H1 (cell line): ENCODE measurements at regions not wholly inside any gene's neighbourhood (a gene's known extent, or its start where the extent isn't known, plus 50 kb on each side); places are given as distances from the start of the nearest gene placed in this dataset.
"Not testable (repeated sequence)": the region's sequence is repeated elsewhere in the genome, so short reads cannot be mapped to it uniquely, and the experiment has no call there.

Experiments
- CTCF ChIA-PET: fragments of 300-600 bp; sonication (Branson Sonifier 250); formaldehyde crosslinking; loops from one replicate; lab custom pipeline; 2021; ENCODE audit not compliant: partially characterized antibody; lab: Charles Lee
- POLR2A ChIA-PET: fragments of 300-600 bp; sonication (Branson Sonifier 250); formaldehyde crosslinking; loops from one replicate; lab custom pipeline; 2021; ENCODE audit warnings: inconsistent platforms; ENCODE audit not compliant: partially characterized antibody; lab: Charles Lee
- DNase-seq, 2 experiments: peaks; one replicate each; pipeline versions ENCODE4 v3.0.0 to v3.0.0-alpha.2; 2010 to 2022; ENCODE audit warnings: low spot score in 2 of 2, low read depth in 1 of 2, mixed read lengths in 1 of 2
- FAIRE-seq: peaks from 2 replicates; lab custom pipeline; 2011; peaks lifted over from hg19 to GRCh38; lab: Jason Lieb, UNC
- H2AFZ ChIP-seq: 2 replicates; pipeline ENCODE4 v1.8.1; 2012; ENCODE audit warnings: low read length, inconsistent platforms
- H2AK5ac ChIP-seq: 2 replicates; pipeline ENCODE4 v1.6.1; 2013; ENCODE audit warnings: low read depth, low read length
- H2BK120ac ChIP-seq: replicated peaks from 2 replicates; pipeline ENCODE3; 2013; ENCODE audit warnings: low read depth, low read length, inconsistent platforms
- H2BK12ac ChIP-seq: 2 replicates; pipeline ENCODE4 v1.6.1; 2013; ENCODE audit warnings: low read depth, low read length
- H2BK15ac ChIP-seq: 2 replicates; pipeline ENCODE4 v1.6.1; 2013; ENCODE audit warnings: low read length
- H2BK20ac ChIP-seq: 2 replicates; pipeline ENCODE4 v1.6.1; 2013; ENCODE audit warnings: low read length
- H2BK5ac ChIP-seq: 2 replicates; pipeline ENCODE4 v1.6.1; 2013; ENCODE audit warnings: low read depth, low read length
- H3K14ac ChIP-seq: 2 replicates; pipeline ENCODE4 v1.6.1; 2013; ENCODE audit warnings: inconsistent platforms; ENCODE audit not compliant: insufficient read length
- H3K18ac ChIP-seq: 2 replicates; pipeline ENCODE4 v1.6.1; 2013; ENCODE audit warnings: low read length; ENCODE audit errors: extremely low read depth
- H3K23ac ChIP-seq: 2 replicates; pipeline ENCODE4 v1.6.1; 2013; ENCODE audit warnings: inconsistent platforms; ENCODE audit not compliant: insufficient read length
- H3K23me2 ChIP-seq: 2 replicates; pipeline ENCODE4 v1.6.1; 2013; ENCODE audit warnings: low read depth, low read length
- H3K27ac ChIP-seq: 2 replicates; pipeline ENCODE4 v1.6.1; 2011; ENCODE audit warnings: low read depth, low read length, inconsistent platforms
- H3K27me3 ChIP-seq, 4 experiments: replicated peaks in 1 of 4; 1 replicate in 1 of 4; 2 replicates in 3 of 4; pipeline versions ENCODE4 v1.6.1 to v1.8.1; 2011 to 2013; ENCODE audit warnings: low read length in 3 of 4, mild to moderate bottlenecking in 3 of 4, inconsistent platforms in 2 of 4, mixed read lengths in 2 of 4, moderate library complexity in 1 of 4; ENCODE audit not compliant: control insufficient read depth in 3 of 4, insufficient read depth in 3 of 4; ENCODE audit errors: extremely low read depth in 1 of 4
- H3K36me3 ChIP-seq, 4 experiments: 2 replicates each; pipeline versions ENCODE4 v1.6.1 to v1.8.1; 2011 to 2013; ENCODE audit warnings: mild to moderate bottlenecking in 4 of 4, low read length in 3 of 4, moderate library complexity in 2 of 4, control low read depth in 1 of 4, inconsistent platforms in 1 of 4; ENCODE audit not compliant: insufficient read depth in 4 of 4, control insufficient read depth in 2 of 4
- H3K4ac ChIP-seq: replicated peaks from 2 replicates; pipeline ENCODE3; 2013; ENCODE audit warnings: low read length, low read depth, mixed read lengths, inconsistent platforms; ENCODE audit not compliant: insufficient read length
- H3K4me1 ChIP-seq, 4 experiments: replicated peaks in 1 of 4; 1 replicate in 1 of 4; 2 replicates in 3 of 4; pipeline versions ENCODE4 v1.6.1 to v1.8.1; 2011 to 2013; ENCODE audit warnings: low read length in 3 of 4, inconsistent platforms in 2 of 4, mixed read lengths in 1 of 4; ENCODE audit not compliant: insufficient read depth in 4 of 4, control insufficient read depth in 3 of 4
- H3K4me2 ChIP-seq, 2 experiments: 2 replicates each; pipeline versions ENCODE4 v1.6.1 to v1.8.1; 2011 to 2013; ENCODE audit warnings: low read depth in 2 of 2, low read length in 2 of 2, control low read depth in 1 of 2, inconsistent platforms in 1 of 2, mild to moderate bottlenecking in 1 of 2; ENCODE audit not compliant: insufficient read depth in 1 of 2
- H3K4me3 ChIP-seq, 4 experiments: fragments of 200-600, 300-600 bp in 1 of 4; sonication (generic), shearing (Covaris generic), sonication (Bioruptor Twin) in 1 of 4; 2 replicates each; pipeline versions ENCODE4 v1.5.1 to v1.8.1; 2011 to 2016; ENCODE audit warnings: low read length in 4 of 4, low read depth in 3 of 4, control low read depth in 2 of 4, inconsistent platforms in 2 of 4, mild to moderate bottlenecking in 2 of 4, mixed read lengths in 1 of 4, moderate library complexity in 1 of 4; ENCODE audit not compliant: insufficient read depth in 2 of 4; ENCODE audit errors: extremely low read depth in 1 of 4
- H3K56ac ChIP-seq: replicated peaks from 2 replicates; pipeline ENCODE3; 2013; ENCODE audit warnings: low read depth, mild to moderate bottlenecking, mixed read lengths, low read length, inconsistent platforms; ENCODE audit not compliant: insufficient read length
- H3K79me1 ChIP-seq: 2 replicates; pipeline ENCODE4 v1.6.1; 2013; ENCODE audit warnings: low read depth, low read length, control low read depth
- H3K79me2 ChIP-seq, 2 experiments: 2 replicates each; pipeline versions ENCODE4 v1.6.1 to v1.8.1; 2012 to 2013; ENCODE audit warnings: low read length in 2 of 2, mild to moderate bottlenecking in 2 of 2, inconsistent platforms in 1 of 2; ENCODE audit not compliant: insufficient read depth in 2 of 2, control insufficient read depth in 1 of 2
- H3K9ac ChIP-seq, 4 experiments: replicated peaks in 1 of 4; 1 replicate in 1 of 4; 2 replicates in 3 of 4; pipeline versions ENCODE4 v1.6.1 to v1.8.1; 2011 to 2013; ENCODE audit warnings: low read depth in 3 of 4, low read length in 3 of 4, control low read depth in 2 of 4, mild to moderate bottlenecking in 2 of 4, moderate library complexity in 2 of 4, inconsistent platforms in 1 of 4; ENCODE audit errors: extremely low read depth in 1 of 4
- H3K9me3 ChIP-seq, 2 experiments: 2 replicates each; pipeline versions ENCODE4 v1.6.1 to v1.8.1; 2012 to 2013; ENCODE audit warnings: mild to moderate bottlenecking in 2 of 2, moderate library complexity in 2 of 2, control low read depth in 1 of 2, inconsistent platforms in 1 of 2, low read depth in 1 of 2, low read length in 1 of 2, mixed read lengths in 1 of 2; ENCODE audit not compliant: insufficient read depth in 2 of 2
- H4K20me1 ChIP-seq, 2 experiments: replicated peaks in 1 of 2; 2 replicates each; pipeline versions ENCODE3 to v1.8.1; 2011 to 2013; ENCODE audit warnings: inconsistent platforms in 2 of 2, low read length in 2 of 2, mild to moderate bottlenecking in 1 of 2; ENCODE audit not compliant: insufficient read depth in 2 of 2, control insufficient read depth in 1 of 2
- H4K5ac ChIP-seq: 2 replicates; pipeline ENCODE4 v1.6.1; 2013; ENCODE audit warnings: low read length, low read depth, mixed read lengths, inconsistent platforms; ENCODE audit not compliant: insufficient read length
- H4K8ac ChIP-seq: 2 replicates; pipeline ENCODE4 v1.8.0; 2013; ENCODE audit warnings: mild to moderate bottlenecking, moderate library complexity, low read length, inconsistent platforms; ENCODE audit not compliant: insufficient read depth; ENCODE audit errors: extremely low read depth
- H4K91ac ChIP-seq: replicated peaks from 2 replicates; pipeline ENCODE3; 2013; ENCODE audit warnings: low read length, mixed read lengths, inconsistent platforms; ENCODE audit not compliant: insufficient read length
- WGBS, 2 experiments: shearing (Covaris generic) in 1 of 2; methylation state at CpG; one replicate each; pipeline versions ENCODE4 v1.1.6 to v1.1.7; 2013 to 2015; ENCODE audit warnings: low lambda C conversion rate in 2 of 2, mixed read lengths in 2 of 2, inconsistent platforms in 1 of 2, low coverage in 1 of 2, missing lambda C conversion rate in 1 of 2; ENCODE audit not compliant: insufficient replicate concordance in 2 of 2, insufficient coverage in 1 of 2, insufficient read length in 1 of 2; ENCODE audit errors: extremely low coverage in 1 of 2, missing lambda C conversion rate in 1 of 2; 5-methylcytosine and 5-hydroxymethylcytosine counted together

DNA sequence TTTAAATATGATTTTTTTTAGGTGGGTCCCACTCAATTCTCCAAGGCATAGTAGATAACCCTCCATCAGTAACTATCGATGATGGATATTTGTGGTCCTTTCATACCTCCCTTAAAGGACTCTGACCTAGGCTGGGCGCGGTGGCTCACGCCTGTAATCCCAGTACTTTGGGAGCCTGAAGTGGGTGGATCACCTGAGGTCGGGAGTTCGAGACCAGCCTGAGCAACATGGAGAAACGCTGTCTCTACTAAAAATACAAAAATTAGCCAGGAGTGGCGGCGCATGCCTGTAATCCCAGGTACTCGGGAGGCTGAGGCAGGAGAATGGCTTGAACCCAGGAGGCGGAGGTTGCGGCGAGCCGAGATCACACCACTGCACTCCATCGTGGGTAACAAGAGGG is 54.8 kb upstream of the MRTFB start:
- H3K27ac ChIP-seq, H2BK15ac ChIP-seq, H2AFZ ChIP-seq, H4K5ac ChIP-seq, H3K9me3 ChIP-seq, FAIRE-seq, CTCF ChIA-PET, H3K27me3 ChIP-seq, H2BK120ac ChIP-seq, H3K4me2 ChIP-seq, POLR2A ChIA-PET, H3K36me3 ChIP-seq, H3K4ac ChIP-seq, H4K8ac ChIP-seq, H3K4me3 ChIP-seq, H3K79me2 ChIP-seq, H3K9ac ChIP-seq, H3K79me1 ChIP-seq, H2BK12ac ChIP-seq, H3K14ac ChIP-seq, H3K23ac ChIP-seq, H2BK5ac ChIP-seq, H4K91ac ChIP-seq, H4K20me1 ChIP-seq, H2AK5ac ChIP-seq, H2BK20ac ChIP-seq, H3K56ac ChIP-seq, DNase-seq, H3K23me2 ChIP-seq, H3K18ac ChIP-seq: not testable (repeated sequence)
- H3K4me1 ChIP-seq, result peaks cover 0 to 12% (median 9%) of the 10 kb centered on the region in 4 experiments; a peak in 5 of 7 replicates
- WGBS, 2 experiments, result 89% methylated on average over 15 of the region's 15 CpGs; no CpG with 5 or more reads in 1 of the 2 experiments
